8988T (cell line): ENCODE measurements at regions not wholly inside any gene's neighbourhood (a gene's known extent, or its start where the extent isn't known, plus 50 kb on each side); places are given as distances from the start of the nearest gene placed in this dataset.

Source experiments
- DNase-seq: peaks from one replicate; pipeline ENCODE4 v3.0.0; 2011

GRCh38 chr2:237020090-237020489 lies 65.6 kb upstream of the COPS8 start:
- DNase-seq = no peak

DNA sequence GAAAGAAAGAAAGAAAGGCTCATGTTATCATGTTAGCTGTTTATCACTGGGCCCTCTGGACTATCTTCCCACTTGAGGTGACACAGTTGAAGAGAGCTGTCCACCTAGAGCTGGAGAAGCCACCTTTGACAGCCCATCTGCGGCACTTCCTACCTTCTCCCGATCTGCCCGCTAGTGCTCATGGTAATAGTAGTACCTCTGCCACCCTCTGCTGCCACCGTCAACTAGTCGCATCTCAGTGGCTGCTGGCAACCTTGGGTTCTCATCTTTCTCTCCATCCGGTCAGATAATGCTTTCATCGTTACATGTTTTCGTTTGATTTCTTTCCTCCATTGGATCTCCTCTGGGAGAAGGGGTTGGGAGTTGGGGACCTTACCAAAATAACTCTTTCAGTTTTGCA lies 63.2 kb upstream of the COPS8 start:
- no peak for DNase-seq

DNA sequence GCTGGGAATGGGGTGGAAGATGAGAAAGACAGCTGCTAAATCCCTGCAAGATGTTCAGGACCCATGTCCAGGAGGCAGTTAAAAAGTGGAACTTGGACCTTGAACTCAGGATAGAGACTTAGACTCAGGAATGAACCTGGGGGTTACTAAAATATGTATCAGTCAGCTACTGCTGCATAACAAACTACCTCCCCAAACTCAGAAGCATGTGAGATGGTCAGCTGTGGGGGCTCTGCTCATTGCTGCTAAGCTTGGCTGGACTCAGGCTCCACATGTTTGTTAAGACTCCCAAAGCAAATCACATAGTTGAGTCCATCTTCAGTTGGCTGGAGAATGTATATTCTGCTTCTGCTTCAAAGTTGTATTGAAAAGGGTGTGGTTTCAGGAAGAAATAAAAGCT lies 61.4 kb upstream of the COPS8 start:
- no peak for DNase-seq

DNA sequence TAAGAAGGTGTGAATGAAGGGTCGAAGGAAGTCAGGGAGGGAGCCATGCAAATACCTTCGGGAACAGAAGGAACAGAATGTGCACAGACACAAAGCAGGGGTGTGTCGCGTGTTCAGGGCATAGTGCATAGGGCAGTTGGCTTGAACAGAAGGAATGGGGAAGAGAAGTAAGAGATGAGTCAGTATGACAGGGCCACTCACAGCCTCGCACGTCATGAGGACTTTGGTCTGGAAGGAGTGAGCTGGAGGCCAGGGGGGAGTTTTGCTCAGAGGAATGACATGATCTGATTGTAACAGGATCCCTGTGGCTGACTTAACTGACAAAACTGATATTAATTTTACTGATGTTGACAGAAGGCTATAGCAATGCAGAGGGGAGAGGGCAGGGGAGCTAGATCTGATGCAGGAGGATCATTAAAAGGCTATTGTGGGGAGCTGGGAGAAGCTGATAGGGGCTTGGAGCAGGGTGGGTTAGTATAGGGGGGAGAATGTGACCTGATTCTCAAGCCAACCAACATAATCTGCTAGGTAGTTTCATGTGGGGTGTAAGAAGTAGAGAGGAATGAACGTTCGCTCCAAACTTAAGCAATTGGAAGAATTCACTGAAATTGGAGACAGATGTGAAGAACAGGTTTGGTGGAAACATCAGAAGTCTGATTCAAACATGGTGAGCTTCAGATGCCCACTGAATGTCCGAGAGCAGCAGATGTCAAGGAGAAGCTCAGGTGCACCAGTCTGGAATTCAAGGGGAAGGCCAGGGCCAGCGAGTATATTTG lies 60.4 kb upstream of the COPS8 start:
- DNase-seq = no peak

DNA sequence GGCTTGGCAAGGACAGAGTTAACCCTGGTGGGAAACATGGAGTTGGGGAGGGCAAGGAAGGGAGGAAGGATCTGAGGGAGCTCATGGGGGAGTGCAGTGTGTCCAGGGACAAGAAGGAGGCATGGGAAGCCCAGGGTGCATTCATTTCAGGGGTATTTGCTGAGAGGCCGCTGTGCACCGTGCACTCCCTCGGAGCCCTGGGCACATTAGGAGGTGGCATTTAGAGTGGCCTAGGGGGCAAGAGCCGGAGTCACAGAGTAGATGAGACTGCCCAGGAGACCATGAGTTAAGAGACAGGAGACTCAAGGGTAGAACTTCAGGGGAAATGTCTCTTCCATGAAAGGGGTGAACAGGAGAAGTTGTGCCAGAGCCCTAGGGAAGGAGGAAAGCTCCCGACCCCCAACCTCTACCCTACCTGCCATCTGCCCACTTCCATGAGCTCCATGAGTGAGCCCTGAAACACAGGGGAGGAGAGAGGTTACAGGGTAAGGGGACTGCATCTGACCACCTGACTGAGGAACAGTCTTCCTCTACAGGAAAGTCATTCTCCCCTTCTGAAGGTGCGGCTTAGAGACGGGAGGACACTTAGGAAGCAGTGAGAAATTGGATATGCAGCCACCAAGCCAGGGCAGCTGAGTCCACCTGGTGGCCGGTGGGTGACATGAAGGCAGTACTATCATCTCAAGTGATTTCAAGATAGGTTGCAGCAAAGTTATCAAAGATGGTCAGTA lies 58.5 kb upstream of the COPS8 start:
- peak; percentile 41 for DNase-seq

DNA sequence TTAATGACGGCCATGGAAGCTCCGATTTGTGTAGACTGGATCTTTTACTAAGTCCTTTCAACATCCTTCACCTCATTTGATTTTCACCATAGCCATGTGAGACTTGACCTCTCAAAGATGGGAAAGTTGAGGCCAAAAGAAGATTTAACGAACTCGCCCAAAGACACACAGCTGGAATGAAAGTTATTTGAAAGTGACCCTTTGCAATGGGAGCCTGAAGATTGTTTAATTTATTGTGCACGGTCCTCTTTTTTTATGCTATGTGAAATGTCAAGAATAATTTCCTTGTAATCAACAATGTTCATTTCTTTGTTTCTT lies 58.0 kb upstream of the COPS8 start:
- no peak for DNase-seq

- no peak for DNase-seq
These were observed 55.3 kb upstream of the COPS8 start for GRCh38 chr2:237030382-237030781.

GRCh38 chr2:237033536-237034060 lies 52.1 kb upstream of the COPS8 start:
- DNase-seq = no peak

- DNase-seq = no peak
These were observed 49.8 kb upstream of the COPS8 start for GRCh38 chr2:237035781-237036475.
